HG03139 (cell line): ENCODE measurements at regions not wholly inside any gene's neighbourhood (a gene's known extent, or its start where the extent isn't known, plus 50 kb on each side); places are given as distances from the start of the nearest gene placed in this dataset.
"Not testable (repeated sequence)": the region's sequence is repeated elsewhere in the genome, so short reads cannot be mapped to it uniquely, and the experiment has no call there.

Experiments used
- ATAC-seq: cut with Tn5 transposase; IDR thresholded peaks from one replicate; pipeline ENCODE4 v1.9.1; 2021; ENCODE audit not compliant: unreplicated experiment

- no peak for ATAC-seq
These were observed 451.0 kb downstream of the RNF144A start for GRCh38 chr2:7368211-7368610.

- ATAC-seq = no peak
These were observed 455.9 kb downstream of the RNF144A start for GRCh38 chr2:7373156-7373555.

GRCh38 chr2:7375901-7376300 is 458.7 kb downstream of the RNF144A start:
- ATAC-seq = no peak

GRCh38 chr2:7377916-7378569 is 460.8 kb downstream of the RNF144A start:
- no peak for ATAC-seq

GRCh38 chr2:7378591-7378990 is 461.4 kb downstream of the RNF144A start:
- ATAC-seq = no peak

- no peak for ATAC-seq
These were observed 462.6 kb downstream of the RNF144A start for GRCh38 chr2:7379799-7380198.

- no peak for ATAC-seq
These were observed 467.6 kb downstream of the RNF144A start for GRCh38 chr2:7384773-7385349.

- not testable (repeated sequence) for ATAC-seq
These were observed 473.1 kb downstream of the RNF144A start for GRCh38 chr2:7390311-7390710.

GRCh38 chr2:7392076-7392787 is 475.0 kb downstream of the RNF144A start:
- no peak for ATAC-seq

- no peak for ATAC-seq
These were observed 477.0 kb downstream of the RNF144A start for GRCh38 chr2:7394195-7394594.

GRCh38 chr2:7400628-7401027 is 483.4 kb downstream of the RNF144A start:
- ATAC-seq = no peak

- no peak for ATAC-seq
These were observed 486.0 kb downstream of the RNF144A start for GRCh38 chr2:7403092-7403775.

GRCh38 chr2:7405861-7406715 is 488.9 kb downstream of the RNF144A start:
- no peak for ATAC-seq

GRCh38 chr2:7407001-7407400 is 489.8 kb downstream of the RNF144A start:
- ATAC-seq = no peak

GRCh38 chr2:7407906-7408680 is 490.9 kb downstream of the RNF144A start:
- no peak for ATAC-seq

- no peak for ATAC-seq
These were observed 494.5 kb downstream of the RNF144A start for GRCh38 chr2:7411691-7412090.

GRCh38 chr2:7417845-7418742 is 500.9 kb downstream of the RNF144A start:
- no peak for ATAC-seq

GRCh38 chr2:7419186-7419585 is 502.0 kb downstream of the RNF144A start:
- no peak for ATAC-seq

GRCh38 chr2:7419814-7420311 is 502.7 kb downstream of the RNF144A start:
- no peak for ATAC-seq
